Hippocampal formation (tissue), 2 donors: ENCODE measurements at regions not wholly inside any gene's neighbourhood (a gene's known extent, or its start where the extent isn't known, plus 50 kb on each side); places are given as distances from the start of the nearest gene placed in this dataset.
A peak's percentile ranks its signal among the peaks of the same experiment; 100 is the strongest.
"Not testable (repeated sequence)": the region's sequence is repeated elsewhere in the genome, so short reads cannot be mapped to it uniquely, and the experiment has no call there.

ENCODE experiments used
- DNase-seq, 2 donors: peaks; one replicate each; lab custom pipeline; 2025; lab: John Stamatoyannopoulos, UW

GRCh38 chr15:69917056-69917455 lies 180.7 kb downstream of the TLE3 start:
- DNase-seq = no peak

- peak in 1 of 2 donors; percentile 19 for DNase-seq
Measured at GRCh38 chr15:69919816-69920215, 177.9 kb downstream of the TLE3 start.

- DNase-seq = no peak
Measured at GRCh38 chr15:69920221-69920620, 177.5 kb downstream of the TLE3 start.

- no peak for DNase-seq
Measured at GRCh38 chr15:69921626-69922619, 175.8 kb downstream of the TLE3 start.

- no peak for DNase-seq
Measured at GRCh38 chr15:69924531-69924930, 173.2 kb downstream of the TLE3 start.

- no peak for DNase-seq
Measured at GRCh38 chr15:69926006-69926405, 171.7 kb downstream of the TLE3 start.

GRCh38 chr15:69926721-69927120 lies 171.0 kb downstream of the TLE3 start:
- no peak for DNase-seq

- not testable (repeated sequence) for DNase-seq
Measured at GRCh38 chr15:69928890-69929289, 168.8 kb downstream of the TLE3 start.

GRCh38 chr15:69929905-69930630 lies 167.6 kb downstream of the TLE3 start:
- no peak for DNase-seq

- no peak for DNase-seq
Measured at GRCh38 chr15:69930754-69931153, 167.0 kb downstream of the TLE3 start.

GRCh38 chr15:69931156-69931555 lies 166.6 kb downstream of the TLE3 start:
- DNase-seq = no peak

- no peak for DNase-seq
Measured at GRCh38 chr15:69934607-69935006, 163.1 kb downstream of the TLE3 start.

- DNase-seq = peak; percentile 37 to 62
Measured at GRCh38 chr15:69939513-69940440, 157.9 kb downstream of the TLE3 start.

GRCh38 chr15:69940441-69941300 lies 157.0 kb downstream of the TLE3 start:
- DNase-seq = no peak

- DNase-seq = no peak
Measured at GRCh38 chr15:69941301-69941605, 156.5 kb downstream of the TLE3 start.

GRCh38 chr15:69941706-69942495 lies 155.8 kb downstream of the TLE3 start:
- DNase-seq = no peak

GRCh38 chr15:69943637-69944036 lies 154.1 kb downstream of the TLE3 start:
- DNase-seq = no peak

GRCh38 chr15:69945729-69946128 lies 152.0 kb downstream of the TLE3 start:
- no peak for DNase-seq

GRCh38 chr15:69946870-69947269 lies 150.8 kb downstream of the TLE3 start:
- DNase-seq = no peak

GRCh38 chr15:69947394-69947793 lies 150.3 kb downstream of the TLE3 start:
- no peak for DNase-seq
